A673 (cell line): ENCODE measurements at regions not wholly inside any gene's neighbourhood (a gene's known extent, or its start where the extent isn't known, plus 50 kb on each side); places are given as distances from the start of the nearest gene placed in this dataset.

ENCODE experiments used
- BruUV-seq: library from RNA; stranded (reverse); fragments of 400-500 nt; replicated peaks from 2 replicates; lab custom pipeline; 2021; lab: Mats Ljungman, UMichigan
- CTCF ChIA-PET: fragments of 300-600 bp; sonication (Branson Sonifier 250); formaldehyde crosslinking; loops from one replicate; lab custom pipeline; 2022; ENCODE audit warnings: antibody characterized with exemption; lab: Charles Lee
- POLR2A ChIA-PET: fragments of 300-600 bp; sonication (Branson Sonifier 250); formaldehyde crosslinking; loops from one replicate; lab custom pipeline; 2022; ENCODE audit warnings: antibody characterized with exemption; ENCODE audit not compliant: low non-redundant PET; lab: Charles Lee
- DNase-seq: peaks from one replicate; pipeline ENCODE4 v3.0.0-alpha.2; 2015; ENCODE audit warnings: low spot score
- H3K27ac ChIP-seq: fragments of 200-600 bp; sonication (generic); 2 replicates; pipeline ENCODE4 v1.5.1; 2016; ENCODE audit warnings: mixed run types, low read depth, mild to moderate bottlenecking, mixed read lengths, antibody characterized with exemption, low read length; ENCODE audit not compliant: poor library complexity, severe bottlenecking
- H3K27me3 ChIP-seq: fragments of 200-600 bp; sonication (generic); replicated peaks from 2 replicates; pipeline ENCODE4 v1.6.1; 2017; ENCODE audit warnings: mixed run types, low read depth, mild to moderate bottlenecking, mixed read lengths, antibody characterized with exemption, low read length; ENCODE audit not compliant: insufficient read depth, poor library complexity
- H3K36me3 ChIP-seq: fragments of 200-600 bp; sonication (generic); 2 replicates; pipeline ENCODE4 v1.6.1; 2016; ENCODE audit warnings: mixed run types, mild to moderate bottlenecking, mixed read lengths, antibody characterized with exemption, low read length; ENCODE audit not compliant: insufficient read depth, poor library complexity, severe bottlenecking
- H3K4me1 ChIP-seq: fragments of 200-600 bp; sonication (generic); 2 replicates; pipeline ENCODE4 v1.6.1; 2017; ENCODE audit warnings: mixed run types, mild to moderate bottlenecking, mixed read lengths, antibody characterized with exemption, low read length; ENCODE audit not compliant: insufficient read depth, poor library complexity, severe bottlenecking
- H3K4me3 ChIP-seq: fragments of 200-600 bp; sonication (generic); 2 replicates; pipeline ENCODE4 v1.5.1; 2016; ENCODE audit warnings: low read depth, mixed run types, mild to moderate bottlenecking, mixed read lengths, low read length; ENCODE audit not compliant: poor library complexity, severe bottlenecking
- H3K9me3 ChIP-seq: fragments of 200-600 bp; sonication (generic); 2 replicates; pipeline ENCODE4 v1.6.1; 2016; ENCODE audit warnings: mixed run types, low read depth, mild to moderate bottlenecking, mixed read lengths, antibody characterized with exemption, low read length; ENCODE audit not compliant: poor library complexity, severe bottlenecking
- CTCF ChIP-seq: fragments of 300-800, 200-600 bp; sonication (generic); conservative IDR thresholded peaks from 2 replicates; pipeline ENCODE4 v1.5.1; 2017; ENCODE audit warnings: low read depth, mild to moderate bottlenecking, antibody characterized with exemption, low read length, moderate library complexity, mixed read lengths
- EZH2 ChIP-seq: fragments of 200-600 bp; sonication (generic); IDR thresholded peaks from 2 replicates; pipeline ENCODE4 v1.6.1; 2017; ENCODE audit warnings: borderline replicate concordance, low read depth, mild to moderate bottlenecking, mixed read lengths, antibody characterized with exemption, low read length; ENCODE audit not compliant: poor library complexity, severe bottlenecking
- intact Hi-C: fragments of 100-400 bp; cut with micrococcal nuclease; formaldehyde crosslinking; loops from one replicate; pipeline ENCODE4 v1.10.0; 2022; ENCODE audit not compliant: unreplicated experiment

GRCh38 chr2:191476901-191477300 lies 201.0 kb upstream of the NABP1 start:
- TF ChIP-seq CTCF (no peak), EZH2 (no peak)
- no TSS peak for BruUV-seq
- no peaks in the 10 kb centered on the region for H3K36me3 ChIP-seq
- peaks cover 9% of the 10 kb centered on the region for H3K4me1 ChIP-seq
- no peak overlapping the region for H3K27ac ChIP-seq
- DNase-seq: no peak
- H3K4me3 ChIP-seq: no peak overlapping the region
- ChIA-PET POLR2A (no interaction called here), CTCF (no interaction called here)
- H3K27me3 ChIP-seq: no peaks in the 10 kb centered on the region
- H3K9me3 ChIP-seq: peaks cover 7% of the 10 kb centered on the region
- intact Hi-C loops: no loop called here

GRCh38 chr2:191478799-191479679 lies 198.9 kb upstream of the NABP1 start:
- no TSS peak for BruUV-seq
- intact Hi-C loops: no loop called here
- ChIA-PET POLR2A (no interaction called here), CTCF (no interaction called here)
- DNase-seq: peak; percentile 82
- TF ChIP-seq CTCF: no peak
- TF ChIP-seq EZH2: no peak
- Histone ChIP-seq H3K4me3 (no peak overlapping the region), H3K27ac (no peak overlapping the region), H3K4me1 (peaks cover 9% of the 10 kb centered on the region), H3K36me3 (no peaks in the 10 kb centered on the region), H3K27me3 (no peaks in the 10 kb centered on the region), H3K9me3 (peaks cover 10% of the 10 kb centered on the region)

GRCh38 chr2:191479680-191480023 lies 198.3 kb upstream of the NABP1 start:
- ChIA-PET POLR2A (no interaction called here), CTCF (no interaction called here)
- intact Hi-C loops: no loop called here
- DNase-seq: no peak
- BruUV-seq: no TSS peak
- TF ChIP-seq CTCF: no peak
- peaks cover 9% of the 10 kb centered on the region for H3K4me1 ChIP-seq
- no peak overlapping the region for H3K4me3 ChIP-seq
- H3K27ac ChIP-seq: no peak overlapping the region
- H3K9me3 ChIP-seq: peaks cover 10% of the 10 kb centered on the region
- no peaks in the 10 kb centered on the region for H3K36me3 ChIP-seq
- H3K27me3 ChIP-seq: no peaks in the 10 kb centered on the region
